GM19023 (cell line): ENCODE measurements at regions not wholly inside any gene's neighbourhood (a gene's known extent, or its start where the extent isn't known, plus 50 kb on each side); places are given as distances from the start of the nearest gene placed in this dataset.
A peak's percentile ranks its signal among the peaks of the same experiment; 100 is the strongest.
"Not testable (repeated sequence)": the region's sequence is repeated elsewhere in the genome, so short reads cannot be mapped to it uniquely, and the experiment has no call there.

Experiments used
- ATAC-seq: cut with Tn5 transposase; IDR thresholded peaks from one replicate; pipeline ENCODE4 v1.9.1; 2021; ENCODE audit warnings: mild to moderate bottlenecking, moderate library complexity; ENCODE audit not compliant: unreplicated experiment

GRCh38 chr14:71384007-71384845, 477.0 kb downstream of the PCNX1 start:
- no peak for ATAC-seq

GRCh38 chr14:71387753-71388152, 480.5 kb downstream of the PCNX1 start:
- no peak for ATAC-seq

GRCh38 chr14:71388336-71388735, 481.1 kb downstream of the PCNX1 start:
- no peak for ATAC-seq

GRCh38 chr14:71388862-71389261, 481.6 kb downstream of the PCNX1 start:
- no peak for ATAC-seq

GRCh38 chr14:71394386-71394785, 487.1 kb downstream of the PCNX1 start:
- no peak for ATAC-seq

- no peak for ATAC-seq
Observed at GRCh38 chr14:71395151-71395604, 487.9 kb downstream of the PCNX1 start.

- no peak for ATAC-seq
Observed at GRCh38 chr14:71395636-71396035, 488.4 kb downstream of the PCNX1 start.

- ATAC-seq = no peak
Observed at GRCh38 chr14:71396050-71396677, 488.9 kb downstream of the PCNX1 start.

- ATAC-seq = no peak
Observed at GRCh38 chr14:71397371-71397770, 490.1 kb downstream of the PCNX1 start.

- ATAC-seq = peak; percentile 12
Observed at GRCh38 chr14:71398450-71398849, 491.2 kb downstream of the PCNX1 start.

- peak; percentile 81 for ATAC-seq
Observed at GRCh38 chr14:71399057-71399487, 491.8 kb downstream of the PCNX1 start.

- no peak for ATAC-seq
Observed at GRCh38 chr14:71400871-71401321, 493.6 kb downstream of the PCNX1 start.

- not testable (repeated sequence) for ATAC-seq
Observed at GRCh38 chr14:71402415-71402814, 495.2 kb downstream of the PCNX1 start.

GRCh38 chr14:71403656-71404055, 496.4 kb downstream of the PCNX1 start:
- no peak for ATAC-seq

- ATAC-seq = no peak
Observed at GRCh38 chr14:71405676-71406075, 498.4 kb downstream of the PCNX1 start.

GRCh38 chr14:71408362-71409030, 501.2 kb downstream of the PCNX1 start:
- ATAC-seq = no peak

- no peak for ATAC-seq
Observed at GRCh38 chr14:71410578-71411284, 503.5 kb downstream of the PCNX1 start.

- no peak for ATAC-seq
Observed at GRCh38 chr14:71411285-71411595, 504.0 kb downstream of the PCNX1 start.

- no peak for ATAC-seq
Observed at GRCh38 chr14:71411738-71412137, 504.5 kb downstream of the PCNX1 start.

- ATAC-seq = no peak
Observed at GRCh38 chr14:71414631-71415403, 507.6 kb downstream of the PCNX1 start.

- ATAC-seq = no peak
Observed at GRCh38 chr14:71415404-71415690, 508.1 kb downstream of the PCNX1 start.
